H9 (cell line): ENCODE measurements at regions not wholly inside any gene's neighbourhood (a gene's known extent, or its start where the extent isn't known, plus 50 kb on each side); places are given as distances from the start of the nearest gene placed in this dataset.

Source experiments
- DNase-seq: peaks from one replicate; pipeline ENCODE4 v3.0.0-alpha.2; 2017
- H2AFZ ChIP-seq: one replicate; pipeline ENCODE4 v1.6.1; 2013; ENCODE audit warnings: mild to moderate bottlenecking, low read length, control low read depth, moderate library complexity
- H2AK5ac ChIP-seq: 2 replicates; pipeline ENCODE4 v1.6.1; 2013; ENCODE audit warnings: low read length, control low read depth, mixed read lengths; ENCODE audit not compliant: insufficient read length
- H2BK120ac ChIP-seq: one replicate; pipeline ENCODE4 v1.6.1; 2013; ENCODE audit warnings: low read depth, mild to moderate bottlenecking, low read length, control low read depth, inconsistent platforms; ENCODE audit not compliant: poor library complexity, severe bottlenecking
- H2BK12ac ChIP-seq: 2 replicates; pipeline ENCODE4 v1.6.1; 2013; ENCODE audit warnings: low read length, control low read depth, mixed read lengths, low read depth; ENCODE audit not compliant: insufficient read length
- H2BK15ac ChIP-seq: 2 replicates; pipeline ENCODE4 v1.6.1; 2013; ENCODE audit warnings: low read depth, low read length, control low read depth
- H2BK20ac ChIP-seq: one replicate; pipeline ENCODE4 v1.6.1; 2013; ENCODE audit warnings: low read depth, mild to moderate bottlenecking, low read length, control low read depth, inconsistent platforms; ENCODE audit not compliant: poor library complexity, severe bottlenecking
- H2BK5ac ChIP-seq: 2 replicates; pipeline ENCODE4 v1.6.1; 2013; ENCODE audit warnings: low read length, control low read depth, mixed read lengths; ENCODE audit not compliant: insufficient read length
- H3K14ac ChIP-seq: 2 replicates; pipeline ENCODE4 v1.6.1; 2013; ENCODE audit warnings: low read length, control low read depth; ENCODE audit not compliant: insufficient read depth
- H3K18ac ChIP-seq: 2 replicates; pipeline ENCODE4 v1.6.1; 2013; ENCODE audit warnings: low read depth, mild to moderate bottlenecking, mixed read lengths, low read length, control low read depth; ENCODE audit not compliant: insufficient read length
- H3K23ac ChIP-seq: 2 replicates; pipeline ENCODE4 v1.6.1; 2013; ENCODE audit warnings: low read length, control low read depth, mixed read lengths, low read depth; ENCODE audit not compliant: insufficient read length
- H3K23me2 ChIP-seq: 2 replicates; pipeline ENCODE4 v1.6.1; 2013; ENCODE audit warnings: low read depth, mild to moderate bottlenecking, mixed read lengths, low read length, control low read depth; ENCODE audit not compliant: insufficient read length, poor library complexity, severe bottlenecking
- H3K27ac ChIP-seq: 2 replicates; pipeline ENCODE4 v1.5.1; 2013; ENCODE audit warnings: low read length, control low read depth, mixed read lengths, low read depth; ENCODE audit not compliant: insufficient read length
- H3K27me3 ChIP-seq: 2 replicates; pipeline ENCODE4 v1.6.1; 2013; ENCODE audit warnings: low read length, control low read depth, inconsistent platforms; ENCODE audit not compliant: insufficient read depth
- H3K4ac ChIP-seq: 2 replicates; pipeline ENCODE4 v1.6.1; 2013; ENCODE audit warnings: low read depth, mild to moderate bottlenecking, control low read depth, inconsistent platforms, low read length, moderate library complexity
- H3K4me1 ChIP-seq: 2 replicates; pipeline ENCODE4 v1.6.1; 2013; ENCODE audit warnings: low read length, control low read depth, inconsistent platforms; ENCODE audit not compliant: insufficient read depth
- H3K4me2 ChIP-seq: 2 replicates; pipeline ENCODE4 v1.6.1; 2013; ENCODE audit warnings: low read length, control low read depth, mixed read lengths; ENCODE audit not compliant: insufficient read length, insufficient read depth
- H3K56ac ChIP-seq: 2 replicates; pipeline ENCODE4 v1.6.1; 2013; ENCODE audit warnings: low read depth, mild to moderate bottlenecking, mixed read lengths, low read length, control low read depth; ENCODE audit not compliant: insufficient read length
- H3K79me1 ChIP-seq: 2 replicates; pipeline ENCODE4 v1.6.1; 2013; ENCODE audit warnings: low read depth, mild to moderate bottlenecking, moderate library complexity, low read length, control low read depth, inconsistent platforms; ENCODE audit not compliant: insufficient read depth, poor library complexity, severe bottlenecking
- H3K79me2 ChIP-seq: 2 replicates; pipeline ENCODE4 v1.6.1; 2013; ENCODE audit warnings: low read length, control low read depth, inconsistent platforms; ENCODE audit not compliant: insufficient read depth
- H3K9ac ChIP-seq: 2 replicates; pipeline ENCODE4 v1.6.1; 2013; ENCODE audit warnings: low read length, control low read depth, mixed read lengths; ENCODE audit not compliant: insufficient read length; ENCODE audit errors: extremely low read depth
- H3K9me3 ChIP-seq: one replicate; pipeline ENCODE4 v1.6.1; 2013; ENCODE audit warnings: low read depth, low read length, inconsistent platforms; ENCODE audit not compliant: control insufficient read depth
- H3T11ph ChIP-seq: one replicate; pipeline ENCODE4 v1.6.1; 2013; ENCODE audit warnings: mild to moderate bottlenecking, low read length, control low read depth, inconsistent platforms
- H4K20me1 ChIP-seq: one replicate; pipeline ENCODE4 v1.6.1; 2013; ENCODE audit not compliant: control insufficient read depth, insufficient read length, insufficient read depth
- H4K5ac ChIP-seq: 2 replicates; pipeline ENCODE4 v1.6.1; 2013; ENCODE audit warnings: low read depth, mild to moderate bottlenecking, mixed read lengths, low read length, control low read depth; ENCODE audit not compliant: insufficient read length
- H4K8ac ChIP-seq: replicated peaks from 2 replicates; pipeline ENCODE4 v1.6.1; 2013; ENCODE audit warnings: low read length, control low read depth, mixed read lengths, low read depth; ENCODE audit not compliant: insufficient read length
- H4K91ac ChIP-seq: 2 replicates; pipeline ENCODE4 v1.6.1; 2013; ENCODE audit warnings: low read depth, mild to moderate bottlenecking, moderate library complexity, mixed read lengths, low read length, control low read depth; ENCODE audit not compliant: insufficient read length
- H3K27ac Mint-ChIP-seq, 3 experiments: 2 replicates in 2 of 3; 3 replicates in 1 of 3; pipeline ENCODE4 v1.8.0; 2020 to 2021; ENCODE audit warnings: mixed read lengths in 3 of 3, mild to moderate bottlenecking in 1 of 3, moderate library complexity in 1 of 3
- H3K27me3 Mint-ChIP-seq: 2 replicates; pipeline ENCODE4 v1.8.0; 2021; ENCODE audit warnings: low read depth, mild to moderate bottlenecking, moderate library complexity, mixed read lengths
- H3K36me3 Mint-ChIP-seq, 3 experiments: 2 replicates in 2 of 3; 3 replicates in 1 of 3; pipeline ENCODE4 v1.8.0; 2020 to 2021; ENCODE audit warnings: low read depth in 3 of 3, mixed read lengths in 3 of 3; ENCODE audit not compliant: insufficient read depth in 1 of 3
- H3K4me1 Mint-ChIP-seq, 2 experiments: 2 replicates each; pipeline ENCODE4 v1.8.0; 2020; ENCODE audit warnings: mixed read lengths in 2 of 2
- H3K4me3 Mint-ChIP-seq, 2 experiments: 2 replicates in 1 of 2; 3 replicates in 1 of 2; pipeline ENCODE4 v1.8.0; 2020 to 2021; ENCODE audit warnings: mild to moderate bottlenecking in 2 of 2, mixed read lengths in 2 of 2, moderate library complexity in 1 of 2
- H3K9me3 Mint-ChIP-seq, 2 experiments: 2 replicates in 1 of 2; 3 replicates in 1 of 2; pipeline ENCODE4 v1.8.0; 2020; ENCODE audit warnings: mild to moderate bottlenecking in 2 of 2, mixed read lengths in 2 of 2, moderate library complexity in 1 of 2
- CTCF ChIP-seq: fragments of 200-600 bp; sonication (generic); conservative IDR thresholded peaks from 3 replicates; pipeline ENCODE4 v1.8.0; 2021; ENCODE audit warnings: antibody characterized with exemption, mild to moderate bottlenecking
- WGBS: extraction: QIAGEN DNeasy Blood & Tissue Kit; methylation state at CpG from one replicate; pipeline ENCODE4 v1.1.7; 2013; ENCODE audit warnings: missing lambda C conversion rate, low lambda C conversion rate, mixed read lengths; ENCODE audit not compliant: insufficient read length; ENCODE audit errors: extremely low coverage; 5-methylcytosine and 5-hydroxymethylcytosine counted together

- no CpG with 5 or more reads among the region's 3 CpGs for WGBS
Observed at GRCh38 chr16:9598731-9599083, 507.3 kb downstream of the HAPSTR1 start.

More at GRCh38 chr16:9598731-9599083, 507.3 kb downstream of the HAPSTR1 start:
- Histone ChIP-seq H3K4me1 (no peaks in the 10 kb centered on the region), H3T11ph (no peak overlapping the region), H4K5ac (no peak overlapping the region), H2AK5ac (no peak overlapping the region), H2BK20ac (no peak overlapping the region), H3K56ac (no peak overlapping the region), H2BK120ac (no peak overlapping the region), H3K18ac (no peak overlapping the region), H3K14ac (no peak overlapping the region), H3K27ac (no peak overlapping the region), H3K23me2 (no peaks in the 10 kb centered on the region), H3K23ac (no peak overlapping the region), H3K79me2 (no peaks in the 10 kb centered on the region), H3K9me3 (no peaks in the 10 kb centered on the region), H2AFZ (no peak overlapping the region), H2BK5ac (no peak overlapping the region), H3K79me1 (no peaks in the 10 kb centered on the region), H3K4ac (no peak overlapping the region), H4K8ac (no peak overlapping the region), H3K4me2 (no peak overlapping the region), H4K20me1 (no peaks in the 10 kb centered on the region), H3K27me3 (no peaks in the 10 kb centered on the region), H2BK15ac (no peak overlapping the region), H4K91ac (no peak overlapping the region), H3K9ac (no peak overlapping the region), H2BK12ac (no peak overlapping the region)
- Mint-ChIP-seq H3K4me1 (no peaks in the 10 kb centered on the region), H3K36me3 (no peaks in the 10 kb centered on the region), H3K9me3 (no peaks in the 10 kb centered on the region), H3K27ac (no peak overlapping the region), H3K27me3 (no peaks in the 10 kb centered on the region), H3K4me3 (no peak overlapping the region)
- no peak for DNase-seq
- no peak for TF ChIP-seq CTCF
